AG10803 (cell line): ENCODE measurements at regions not wholly inside any gene's neighbourhood (a gene's known extent, or its start where the extent isn't known, plus 50 kb on each side); places are given as distances from the start of the nearest gene placed in this dataset.
A peak's percentile ranks its signal among the peaks of the same experiment; 100 is the strongest.

Experiments used
- DNase-seq: peaks from one replicate; pipeline ENCODE4 v3.0.0; 2010; ENCODE audit warnings: low read depth
- H3K4me3 ChIP-seq: 2 replicates; pipeline ENCODE4 v1.5.1; 2011; ENCODE audit warnings: mild to moderate bottlenecking, low read length, control low read depth
- TF ChIP-seq, protein P1 (sequence below): conservative IDR thresholded peaks from 2 replicates; pipeline ENCODE4 v1.5.1; 2011; ENCODE audit warnings: mild to moderate bottlenecking, low read length, control low read depth, inconsistent platforms

- no peak for DNase-seq
- H3K4me3 ChIP-seq: no peak overlapping the region
- TF ChIP-seq, protein P1, sequence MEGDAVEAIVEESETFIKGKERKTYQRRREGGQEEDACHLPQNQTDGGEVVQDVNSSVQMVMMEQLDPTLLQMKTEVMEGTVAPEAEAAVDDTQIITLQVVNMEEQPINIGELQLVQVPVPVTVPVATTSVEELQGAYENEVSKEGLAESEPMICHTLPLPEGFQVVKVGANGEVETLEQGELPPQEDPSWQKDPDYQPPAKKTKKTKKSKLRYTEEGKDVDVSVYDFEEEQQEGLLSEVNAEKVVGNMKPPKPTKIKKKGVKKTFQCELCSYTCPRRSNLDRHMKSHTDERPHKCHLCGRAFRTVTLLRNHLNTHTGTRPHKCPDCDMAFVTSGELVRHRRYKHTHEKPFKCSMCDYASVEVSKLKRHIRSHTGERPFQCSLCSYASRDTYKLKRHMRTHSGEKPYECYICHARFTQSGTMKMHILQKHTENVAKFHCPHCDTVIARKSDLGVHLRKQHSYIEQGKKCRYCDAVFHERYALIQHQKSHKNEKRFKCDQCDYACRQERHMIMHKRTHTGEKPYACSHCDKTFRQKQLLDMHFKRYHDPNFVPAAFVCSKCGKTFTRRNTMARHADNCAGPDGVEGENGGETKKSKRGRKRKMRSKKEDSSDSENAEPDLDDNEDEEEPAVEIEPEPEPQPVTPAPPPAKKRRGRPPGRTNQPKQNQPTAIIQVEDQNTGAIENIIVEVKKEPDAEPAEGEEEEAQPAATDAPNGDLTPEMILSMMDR: no peak
Observed at GRCh38 chr6:147758303-147758702, 249.8 kb downstream of the SAMD5 start.

DNA sequence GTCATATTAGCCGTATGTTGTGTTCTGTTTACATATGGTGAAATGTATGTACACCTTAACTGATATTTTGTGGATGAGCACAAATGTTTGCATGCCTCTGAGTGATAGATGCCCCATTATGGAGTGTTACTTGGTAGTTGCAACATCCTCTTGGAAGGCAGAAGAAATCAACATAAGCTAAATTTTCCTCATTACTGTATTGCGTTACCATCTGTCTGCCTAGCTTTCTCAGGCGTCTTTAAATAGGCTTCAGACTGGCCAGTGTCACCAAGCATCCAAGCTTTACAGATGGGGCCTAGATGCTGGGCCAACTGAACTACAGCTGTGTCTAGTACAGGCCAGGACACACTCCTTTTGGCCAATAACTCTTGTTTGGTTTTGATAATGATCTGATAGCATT lies 250.6 kb downstream of the SAMD5 start:
- TF ChIP-seq, protein P1: no peak
- no peak overlapping the region for H3K4me3 ChIP-seq
- peak; percentile 16 for DNase-seq

- H3K4me3 ChIP-seq: no peak overlapping the region
- no peak for DNase-seq
- TF ChIP-seq, protein P1: no peak
Observed at GRCh38 chr6:147759536-147759935, 251.0 kb downstream of the SAMD5 start.

DNA sequence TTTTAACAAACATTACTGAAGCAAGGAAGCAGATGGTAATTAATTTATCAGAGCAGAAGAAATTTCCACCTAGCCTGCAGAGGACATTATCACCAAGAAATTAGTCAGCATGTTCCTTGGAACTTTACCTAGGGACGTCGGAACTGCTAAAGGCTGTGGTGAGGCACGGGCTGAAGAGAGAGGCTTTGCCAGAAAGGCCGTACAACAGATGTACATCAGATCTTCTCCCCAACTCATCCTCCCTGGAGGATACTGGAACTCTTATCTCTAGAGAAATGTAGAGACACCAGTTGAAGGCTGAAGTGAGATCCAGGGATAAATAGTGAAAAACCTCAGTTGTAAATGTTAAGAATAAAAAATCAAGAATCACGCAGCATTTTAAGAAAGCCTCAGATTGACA lies 257.1 kb downstream of the SAMD5 start:
- no peak overlapping the region for H3K4me3 ChIP-seq
- DNase-seq: no peak
- TF ChIP-seq, protein P1: no peak

DNA sequence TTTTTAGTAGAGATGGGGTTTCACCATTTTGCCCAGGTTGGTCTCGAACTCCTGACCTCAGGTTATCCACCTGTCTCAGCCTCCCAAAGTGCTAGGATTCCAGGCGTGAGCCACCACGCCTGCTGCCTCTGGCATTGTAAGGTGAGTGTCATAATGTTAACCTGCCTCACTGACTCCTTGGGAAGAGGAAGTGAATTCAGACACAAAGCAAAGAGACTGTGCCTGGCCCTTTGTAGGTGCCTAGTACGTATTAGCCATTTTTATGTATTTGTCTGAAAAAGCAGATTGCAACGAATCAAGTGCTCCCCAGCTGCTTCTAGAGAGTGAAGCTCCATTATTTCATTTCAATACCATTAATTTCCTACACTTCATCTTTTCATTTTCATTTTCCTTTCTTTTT lies 260.5 kb downstream of the SAMD5 start:
- no peak for DNase-seq
- TF ChIP-seq, protein P1: no peak
- H3K4me3 ChIP-seq: no peak overlapping the region

- DNase-seq: no peak
- no peak overlapping the region for H3K4me3 ChIP-seq
- TF ChIP-seq, protein P1: no peak
Observed at GRCh38 chr6:147769496-147770087, 261.1 kb downstream of the SAMD5 start.

DNA sequence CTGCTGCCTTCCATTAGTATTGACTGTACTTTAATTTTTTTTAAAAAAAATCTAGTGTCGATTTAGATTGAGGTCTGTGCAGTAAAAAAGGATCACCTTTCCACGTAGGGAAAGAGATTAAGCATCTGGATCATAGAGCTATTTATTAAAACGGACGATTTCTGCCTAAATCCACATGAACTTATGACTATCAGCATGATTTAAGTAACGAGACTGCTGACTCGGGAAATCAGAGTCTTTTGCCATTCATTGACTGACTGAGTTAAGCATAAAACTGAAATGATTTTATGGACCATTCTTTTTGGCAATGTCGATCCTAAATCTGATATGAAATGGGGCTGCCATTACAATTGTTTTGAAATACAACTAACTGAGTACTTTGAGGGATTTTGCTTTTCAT lies 261.7 kb downstream of the SAMD5 start:
- TF ChIP-seq, protein P1: no peak
- DNase-seq: no peak
- no peak overlapping the region for H3K4me3 ChIP-seq
